CD14-positive monocyte (primary cell): ENCODE measurements at regions not wholly inside any gene's neighbourhood (a gene's known extent, or its start where the extent isn't known, plus 50 kb on each side); places are given as distances from the start of the nearest gene placed in this dataset.

Source experiments
- DNase-seq, 3 donors: peaks; one replicate each; pipeline ENCODE4 v3.0.0-alpha.2; 2011 to 2022
- H2AFZ ChIP-seq: 2 replicates; pipeline ENCODE4 v1.6.0; 2012; ENCODE audit warnings: mild to moderate bottlenecking, low read depth, low read length, inconsistent platforms; ENCODE audit not compliant: insufficient read depth, poor library complexity, severe bottlenecking
- H3K27ac ChIP-seq, 2 donors: 1 replicate in 1 of 2; 2 replicates in 1 of 2; pipeline ENCODE4 v1.5.1; 2012 to 2013; ENCODE audit warnings: low read length in 2 of 2, control low read depth in 1 of 2, inconsistent platforms in 1 of 2, low read depth in 1 of 2, mild to moderate bottlenecking in 1 of 2
- H3K27me3 ChIP-seq, 2 donors: one replicate each; pipeline versions ENCODE4 v1.6.0 to v1.6.1; 2011 to 2013; ENCODE audit warnings: low read length in 2 of 2; ENCODE audit not compliant: control insufficient read depth in 2 of 2, insufficient read depth in 2 of 2
- H3K36me3 ChIP-seq, 2 donors: replicated peaks in 1 of 2; 1 replicate in 1 of 2; 2 replicates in 1 of 2; pipeline versions ENCODE4 v1.5.1 to v1.6.1; 2012 to 2013; ENCODE audit warnings: low read length in 2 of 2, control low read depth in 1 of 2, inconsistent platforms in 1 of 2, mild to moderate bottlenecking in 1 of 2; ENCODE audit not compliant: insufficient read depth in 2 of 2, control insufficient read depth in 1 of 2
- H3K4me1 ChIP-seq, 2 donors: 1 replicate in 1 of 2; 2 replicates in 1 of 2; pipeline versions ENCODE4 v1.5.1 to v1.6.1; 2012 to 2013; ENCODE audit warnings: low read length in 2 of 2, control low read depth in 1 of 2, inconsistent platforms in 1 of 2, mild to moderate bottlenecking in 1 of 2, moderate library complexity in 1 of 2; ENCODE audit not compliant: insufficient read depth in 2 of 2, control insufficient read depth in 1 of 2
- H3K4me2 ChIP-seq: replicated peaks from 2 replicates; pipeline ENCODE3; 2012; ENCODE audit warnings: low read length, moderate library complexity, mild to moderate bottlenecking; ENCODE audit not compliant: poor library complexity, severe bottlenecking; ENCODE audit errors: extremely low read depth
- H3K4me3 ChIP-seq, 3 experiments: fragments of 200-600 bp in 1 of 3; sonication (generic) in 1 of 3; replicated peaks in 1 of 3; 1 replicate in 2 of 3; 2 replicates in 1 of 3; pipeline ENCODE4 v1.5.1; 2011 to 2013; ENCODE audit warnings: low read length in 3 of 3, mild to moderate bottlenecking in 3 of 3, control low read depth in 2 of 3, low read depth in 2 of 3, inconsistent platforms in 1 of 3, moderate library complexity in 1 of 3
- H3K79me2 ChIP-seq: 2 replicates; pipeline ENCODE4 v1.6.0; 2012; ENCODE audit warnings: mild to moderate bottlenecking, control low read depth, inconsistent platforms, low read length, moderate library complexity; ENCODE audit not compliant: insufficient read depth
- H3K9ac ChIP-seq: 2 replicates; pipeline ENCODE4 v1.6.0; 2017; ENCODE audit warnings: low read length, mild to moderate bottlenecking; ENCODE audit not compliant: insufficient read depth, poor library complexity, severe bottlenecking
- H3K9me3 ChIP-seq, 2 donors: replicated peaks in 1 of 2; 1 replicate in 1 of 2; 2 replicates in 1 of 2; pipeline versions ENCODE4 v1.5.1 to v1.6.1; 2012 to 2013; ENCODE audit warnings: low read length in 2 of 2, control low read depth in 1 of 2; ENCODE audit not compliant: control insufficient read depth in 1 of 2, insufficient read depth in 1 of 2
- H4K20me1 ChIP-seq: 2 replicates; pipeline ENCODE4 v1.6.0; 2012; ENCODE audit warnings: mild to moderate bottlenecking, low read length, control low read depth, moderate library complexity; ENCODE audit not compliant: insufficient read depth
- H3K27ac Mint-ChIP-seq, 7 donors: one replicate each; pipeline ENCODE4 v1.8.0; 2020; ENCODE audit warnings: mild to moderate bottlenecking in 7 of 7, mixed read lengths in 7 of 7, moderate library complexity in 6 of 7, inconsistent platforms in 2 of 7
- H3K27me3 Mint-ChIP-seq, 3 donors: one replicate each; pipeline ENCODE4 v1.8.0; 2021 to 2022; ENCODE audit warnings: low read depth in 3 of 3, mild to moderate bottlenecking in 3 of 3, mixed read lengths in 3 of 3, moderate library complexity in 3 of 3, inconsistent platforms in 1 of 3
- H3K36me3 Mint-ChIP-seq, 2 donors: one replicate each; pipeline ENCODE4 v1.8.0; 2020; ENCODE audit warnings: mixed read lengths in 2 of 2, inconsistent platforms in 1 of 2, mild to moderate bottlenecking in 1 of 2
- H3K4me1 Mint-ChIP-seq: one replicate; pipeline ENCODE4 v1.8.0; 2020; ENCODE audit warnings: mild to moderate bottlenecking, mixed read lengths
- H3K4me3 Mint-ChIP-seq, 2 donors: one replicate each; pipeline ENCODE4 v1.8.0; 2020; ENCODE audit warnings: mild to moderate bottlenecking in 2 of 2, mixed read lengths in 2 of 2, moderate library complexity in 1 of 2
- H3K9me3 Mint-ChIP-seq, 7 donors: one replicate each; pipeline ENCODE4 v1.8.0; 2020 to 2022; ENCODE audit warnings: mixed read lengths in 7 of 7, mild to moderate bottlenecking in 6 of 7, moderate library complexity in 6 of 7, inconsistent platforms in 2 of 7
- WGBS: methylation state at CpG from one replicate; pipeline ENCODE4 v1.1.5; 2013; ENCODE audit warnings: missing lambda C conversion rate; ENCODE audit not compliant: insufficient coverage; 5-methylcytosine and 5-hydroxymethylcytosine counted together
- intact Hi-C, 2 donors: fragments of 100-400 bp; cut with micrococcal nuclease; formaldehyde crosslinking; loops; one replicate each; pipeline versions ENCODE4 v1.15.0 to v1.15.1; 2023
- TF ChIP-seq, protein P1 (sequence below): fragments of 200-600 bp; IDR thresholded peaks from one replicate; pipeline ENCODE4 v1.8.0; 2022; ENCODE audit warnings: antibody characterized with exemption, mild to moderate bottlenecking

DNA sequence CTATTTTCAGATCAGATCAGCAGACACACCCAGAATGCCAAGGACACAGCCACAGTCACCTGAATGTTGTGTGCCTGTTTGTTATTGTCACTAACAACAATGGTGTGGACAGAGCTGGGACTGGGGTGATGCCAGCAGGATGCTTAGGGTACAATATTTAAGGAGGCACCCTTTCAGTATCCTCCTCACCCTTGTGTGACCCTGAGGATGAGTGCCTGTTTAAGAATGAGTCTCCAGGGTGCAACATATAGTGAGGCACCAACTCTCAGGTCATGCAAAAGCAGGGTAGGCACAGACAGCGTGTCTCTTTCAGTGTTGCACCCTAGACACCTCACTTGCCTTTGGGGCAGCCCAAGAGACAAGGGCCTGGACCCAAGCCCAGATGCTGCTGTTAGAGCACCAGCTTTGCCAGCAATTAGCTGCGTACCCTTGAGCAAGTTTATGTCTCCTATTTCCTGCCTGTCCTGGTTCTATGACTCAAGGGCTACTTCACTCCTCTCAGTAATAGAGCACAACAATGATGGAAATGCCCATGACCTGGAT lies 122.6 kb downstream of the AQP9 start:
- Mint-ChIP-seq H3K27me3 (peaks cover 3 to 4% (median 4%) of the 10 kb centered on the region in 3 donors), H3K27ac (no peak overlapping the region), H3K9me3 (peaks cover 0 to 4% (median 0%) of the 10 kb centered on the region in 7 donors), H3K36me3 (no peaks in the 10 kb centered on the region), H3K4me1 (no peaks in the 10 kb centered on the region), H3K4me3 (no peak overlapping the region)
- no peaks in the 10 kb centered on the region for H3K9me3 ChIP-seq
- TF ChIP-seq, protein P1, sequence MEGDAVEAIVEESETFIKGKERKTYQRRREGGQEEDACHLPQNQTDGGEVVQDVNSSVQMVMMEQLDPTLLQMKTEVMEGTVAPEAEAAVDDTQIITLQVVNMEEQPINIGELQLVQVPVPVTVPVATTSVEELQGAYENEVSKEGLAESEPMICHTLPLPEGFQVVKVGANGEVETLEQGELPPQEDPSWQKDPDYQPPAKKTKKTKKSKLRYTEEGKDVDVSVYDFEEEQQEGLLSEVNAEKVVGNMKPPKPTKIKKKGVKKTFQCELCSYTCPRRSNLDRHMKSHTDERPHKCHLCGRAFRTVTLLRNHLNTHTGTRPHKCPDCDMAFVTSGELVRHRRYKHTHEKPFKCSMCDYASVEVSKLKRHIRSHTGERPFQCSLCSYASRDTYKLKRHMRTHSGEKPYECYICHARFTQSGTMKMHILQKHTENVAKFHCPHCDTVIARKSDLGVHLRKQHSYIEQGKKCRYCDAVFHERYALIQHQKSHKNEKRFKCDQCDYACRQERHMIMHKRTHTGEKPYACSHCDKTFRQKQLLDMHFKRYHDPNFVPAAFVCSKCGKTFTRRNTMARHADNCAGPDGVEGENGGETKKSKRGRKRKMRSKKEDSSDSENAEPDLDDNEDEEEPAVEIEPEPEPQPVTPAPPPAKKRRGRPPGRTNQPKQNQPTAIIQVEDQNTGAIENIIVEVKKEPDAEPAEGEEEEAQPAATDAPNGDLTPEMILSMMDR = no peak
- 100% methylated on average over 2 of the region's 2 CpGs for WGBS
- no peak overlapping the region for H3K9ac ChIP-seq
- DNase-seq = peak in 1 of 3 donors; percentile 15
- no peaks in the 10 kb centered on the region for H3K36me3 ChIP-seq
- no peak overlapping the region for H3K27ac ChIP-seq
- no peaks in the 10 kb centered on the region for H4K20me1 ChIP-seq
- H3K27me3 ChIP-seq = no peaks in the 10 kb centered on the region
- H3K79me2 ChIP-seq = no peaks in the 10 kb centered on the region
- no peak overlapping the region for H3K4me3 ChIP-seq
- no peak overlapping the region for H2AFZ ChIP-seq
- intact Hi-C loops = no loop called here
- H3K4me2 ChIP-seq = no peak overlapping the region
- H3K4me1 ChIP-seq = no peaks in the 10 kb centered on the region

DNA sequence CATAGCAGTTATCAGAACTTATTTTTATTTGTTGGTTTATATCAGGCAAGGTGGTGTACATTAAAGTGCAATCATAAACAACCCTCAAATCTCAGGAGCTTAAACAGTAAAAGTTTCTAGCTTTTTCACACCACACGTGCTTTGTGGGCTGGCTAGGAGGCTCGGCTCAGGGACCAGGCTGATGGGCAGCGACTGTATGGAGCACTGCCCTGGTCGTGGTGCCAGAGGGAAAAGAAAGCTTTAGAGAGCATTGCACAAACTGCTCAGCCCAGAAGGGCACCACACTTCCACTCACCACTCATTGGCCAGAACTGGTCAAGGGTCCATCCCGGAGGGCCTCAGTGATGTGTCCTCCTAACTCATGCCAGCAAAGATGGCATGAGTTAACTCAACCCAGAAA lies 123.2 kb downstream of the AQP9 start:
- Histone ChIP-seq H3K9ac (no peak overlapping the region), H4K20me1 (no peaks in the 10 kb centered on the region), H3K4me2 (no peak overlapping the region), H3K4me3 (no peak overlapping the region), H3K4me1 (no peaks in the 10 kb centered on the region), H3K9me3 (no peaks in the 10 kb centered on the region), H3K79me2 (no peaks in the 10 kb centered on the region), H3K36me3 (no peaks in the 10 kb centered on the region), H3K27me3 (no peaks in the 10 kb centered on the region), H2AFZ (no peak overlapping the region), H3K27ac (no peak overlapping the region)
- no peak for DNase-seq
- H3K9me3 Mint-ChIP-seq = peaks cover 0 to 4% (median 0%) of the 10 kb centered on the region in 7 donors
- H3K27ac Mint-ChIP-seq = no peak overlapping the region
- TF ChIP-seq, protein P1 = no peak
- 92% methylated on average over 4 of the region's 5 CpGs for WGBS
- H3K4me3 Mint-ChIP-seq = no peak overlapping the region
- intact Hi-C loops = no loop called here
- no peaks in the 10 kb centered on the region for H3K4me1 Mint-ChIP-seq
- H3K27me3 Mint-ChIP-seq = peaks cover 2 to 4% (median 3%) of the 10 kb centered on the region in 3 donors
- no peaks in the 10 kb centered on the region for H3K36me3 Mint-ChIP-seq
